NCI-H69 (cell line): ENCODE measurements at regions not wholly inside any gene's neighbourhood (a gene's known extent, or its start where the extent isn't known, plus 50 kb on each side); places are given as distances from the start of the nearest gene placed in this dataset.

Source experiments
- DNase-seq: peaks from one replicate; lab custom pipeline; 2025; lab: John Stamatoyannopoulos, UW

DNA sequence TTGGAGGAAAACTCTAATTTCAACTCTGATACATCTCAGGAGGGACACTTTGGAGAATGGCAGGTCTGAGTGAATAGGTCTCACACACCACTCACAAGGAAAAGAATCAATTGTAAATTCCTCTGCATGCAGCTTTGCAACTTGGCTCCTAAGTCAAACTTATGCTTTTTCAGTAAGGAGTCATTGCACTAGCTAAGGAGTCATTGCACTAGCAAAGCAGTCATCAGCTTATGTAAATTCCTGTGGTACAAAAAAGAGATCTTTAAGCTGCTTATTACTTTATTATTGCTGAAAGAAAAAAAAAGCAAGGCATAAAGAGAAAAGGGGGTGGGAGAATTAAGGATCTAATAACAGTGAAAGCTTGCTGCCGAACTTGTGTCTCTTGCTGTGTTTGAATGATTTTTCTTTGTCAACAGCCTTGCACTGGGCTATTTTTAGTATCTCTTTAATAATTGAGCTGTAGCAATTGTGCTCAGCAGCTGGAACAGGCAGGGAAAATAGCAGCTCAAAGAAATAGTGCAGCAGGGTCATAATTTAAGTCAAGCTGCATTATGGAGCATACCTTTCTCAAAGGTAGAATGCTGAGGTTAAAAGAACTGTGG, 154.3 kb upstream of the ARPP21 start:
- no peak for DNase-seq

DNA sequence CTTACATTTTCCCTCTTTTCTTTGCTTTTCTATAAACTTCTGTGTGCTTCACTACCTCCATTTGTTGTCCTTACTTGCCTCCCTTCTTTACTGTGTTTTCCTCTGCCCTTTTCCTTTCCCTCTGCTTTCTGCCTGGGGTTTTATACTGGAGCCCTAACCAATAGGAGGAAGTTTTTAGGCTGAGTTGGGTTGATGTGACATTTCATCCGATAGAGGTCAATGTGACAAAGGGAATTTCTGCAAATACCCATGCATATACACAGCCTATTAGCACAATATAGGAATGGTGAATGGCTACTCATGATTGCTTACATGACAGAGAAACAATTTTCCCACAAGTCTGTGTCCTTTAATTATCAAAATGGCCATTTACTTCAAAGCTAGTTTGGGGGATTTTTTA, 153.0 kb upstream of the ARPP21 start:
- DNase-seq: no peak

DNA sequence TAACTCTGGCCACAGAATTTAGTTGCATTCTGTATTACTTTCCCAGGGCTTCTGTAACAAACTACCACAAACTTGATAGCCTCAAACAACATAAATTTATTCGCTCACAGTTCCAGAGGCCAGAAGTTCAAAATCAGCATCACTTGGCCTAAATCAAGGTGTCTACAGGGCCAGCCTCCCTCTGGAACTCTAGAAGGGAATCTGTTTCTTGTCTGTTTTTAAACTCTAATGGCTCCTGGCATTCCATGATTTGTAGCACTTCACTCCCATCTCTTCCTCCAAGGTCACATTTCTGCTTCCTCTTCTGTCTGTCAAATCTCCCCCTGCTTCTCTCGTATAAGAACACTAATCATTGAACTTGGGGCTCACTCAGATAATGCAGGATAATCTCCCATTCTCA, 151.9 kb upstream of the ARPP21 start:
- DNase-seq: no peak

DNA sequence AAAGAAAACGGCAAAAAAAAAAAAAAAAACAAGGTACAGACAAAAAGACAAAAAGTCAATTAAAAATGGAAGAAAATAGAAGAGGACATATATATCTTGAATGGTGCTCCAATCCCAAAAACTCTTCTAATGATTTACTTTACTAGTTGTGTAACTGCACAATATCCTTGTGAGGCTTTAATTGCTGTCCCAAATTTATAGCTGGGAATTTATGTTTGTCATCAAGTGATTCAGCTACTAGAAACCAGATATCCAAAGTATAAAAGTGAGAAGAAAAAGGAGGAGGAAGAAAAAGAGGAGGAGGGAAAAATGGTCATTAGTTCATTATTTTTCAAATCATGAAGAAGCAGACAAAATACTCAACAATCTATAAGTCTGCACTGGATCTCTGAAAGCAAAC, 150.8 kb upstream of the ARPP21 start:
- DNase-seq: no peak

DNA sequence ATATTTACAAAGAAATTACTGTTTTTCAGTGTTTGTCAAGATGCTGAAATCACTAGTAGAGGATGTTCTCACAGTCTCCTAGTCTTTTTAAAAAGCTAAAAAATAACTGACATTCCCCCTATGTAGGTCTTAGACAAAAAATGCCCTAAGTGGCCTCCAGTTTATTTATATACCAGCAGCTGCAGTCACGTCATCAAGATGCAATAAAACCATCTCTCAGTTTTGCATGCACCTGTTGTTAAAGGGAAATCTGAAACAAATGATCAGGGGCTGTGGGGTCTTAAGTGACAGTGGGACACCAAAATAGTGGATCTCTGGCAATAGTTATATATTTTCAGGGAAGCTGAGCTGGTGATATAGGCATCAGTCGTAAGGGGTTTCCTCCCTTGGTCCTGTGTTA, 146.5 kb upstream of the ARPP21 start:
- no peak for DNase-seq

DNA sequence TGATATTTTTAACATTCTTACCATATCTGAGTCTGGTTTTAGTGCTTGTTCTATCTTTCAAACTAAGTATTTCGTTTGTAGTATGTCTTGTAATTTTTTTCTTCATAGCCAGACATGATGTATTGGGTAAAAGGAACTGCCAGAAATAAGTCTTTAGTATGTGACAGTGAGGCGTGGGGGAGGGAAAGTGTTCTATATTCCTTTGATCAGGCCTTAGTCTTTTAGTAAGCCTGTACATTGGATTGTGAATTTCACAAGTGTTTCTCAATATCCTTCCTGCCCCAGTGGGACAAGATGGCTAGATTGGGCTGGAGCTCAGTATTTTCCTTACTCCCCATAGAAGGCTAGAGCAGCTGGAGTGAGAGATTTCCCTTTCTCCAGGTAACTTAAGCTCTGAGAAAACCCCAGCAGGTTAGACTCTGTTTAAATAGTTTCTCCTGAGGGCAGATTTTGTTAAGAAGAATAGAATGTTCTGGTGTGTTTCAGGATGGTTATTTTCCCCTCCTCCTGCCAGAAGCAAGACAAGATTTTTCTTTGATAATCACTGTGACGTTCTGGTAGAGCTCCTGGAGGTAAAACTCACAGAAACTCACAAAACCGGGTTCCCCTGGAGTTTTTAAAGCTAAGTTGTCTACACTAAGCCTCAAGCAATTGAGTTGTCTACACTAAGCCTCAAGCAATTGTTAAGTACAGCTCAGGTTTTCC, 140.7 kb upstream of the ARPP21 start:
- DNase-seq: no peak

DNA sequence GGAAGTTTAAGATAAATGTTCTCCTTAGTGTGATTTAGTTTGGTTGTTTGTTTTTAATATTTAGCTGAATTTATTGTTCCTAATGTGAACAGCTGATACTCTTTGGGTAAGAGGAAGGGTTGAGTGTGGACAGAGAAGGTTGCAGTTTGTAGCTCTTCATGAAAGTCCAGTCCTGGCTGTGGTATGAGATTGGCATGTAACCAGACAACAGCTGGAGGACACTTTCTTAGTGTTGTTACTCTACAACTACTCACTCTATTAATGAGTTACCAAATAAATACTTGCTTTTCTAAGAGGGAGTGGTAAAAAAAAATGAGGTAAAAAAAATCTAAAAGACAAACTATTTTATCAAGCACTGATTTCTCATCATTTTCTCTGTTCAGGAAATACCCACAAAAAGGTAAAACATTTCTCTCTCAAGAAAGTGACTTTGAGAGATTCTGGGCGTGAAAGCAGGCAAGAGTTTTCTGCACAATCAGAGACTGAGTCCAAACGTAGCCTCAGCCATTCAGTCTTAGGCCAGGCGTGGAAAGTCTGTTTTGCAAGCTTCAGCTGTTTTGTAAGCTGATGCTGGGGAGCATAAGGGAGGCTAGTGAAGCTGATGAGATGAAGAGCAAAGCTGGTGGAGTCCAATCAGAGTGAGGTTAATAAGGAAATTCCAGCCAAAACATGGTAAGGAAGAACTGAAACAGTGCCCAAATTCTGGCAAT, 138.5 kb upstream of the ARPP21 start:
- DNase-seq: no peak

DNA sequence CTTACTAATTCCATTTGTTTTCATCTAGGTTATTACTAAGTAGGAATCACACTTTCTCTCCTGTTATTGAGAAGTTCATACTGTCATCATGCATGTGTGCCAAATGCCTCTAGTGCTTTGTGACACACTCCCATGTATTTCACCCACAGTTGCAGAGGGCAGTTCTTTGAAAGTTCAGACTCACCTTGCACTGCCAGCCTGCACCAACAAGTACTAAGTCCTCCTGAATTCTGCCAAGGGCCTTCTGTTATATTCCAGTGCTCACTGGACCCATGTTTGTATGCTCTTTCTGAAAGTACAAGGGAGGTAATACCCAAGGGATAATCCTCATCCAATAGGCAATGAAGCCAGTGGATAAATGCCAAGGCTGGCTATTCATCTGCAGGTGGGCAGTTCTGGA, 136.6 kb upstream of the ARPP21 start:
- no peak for DNase-seq

DNA sequence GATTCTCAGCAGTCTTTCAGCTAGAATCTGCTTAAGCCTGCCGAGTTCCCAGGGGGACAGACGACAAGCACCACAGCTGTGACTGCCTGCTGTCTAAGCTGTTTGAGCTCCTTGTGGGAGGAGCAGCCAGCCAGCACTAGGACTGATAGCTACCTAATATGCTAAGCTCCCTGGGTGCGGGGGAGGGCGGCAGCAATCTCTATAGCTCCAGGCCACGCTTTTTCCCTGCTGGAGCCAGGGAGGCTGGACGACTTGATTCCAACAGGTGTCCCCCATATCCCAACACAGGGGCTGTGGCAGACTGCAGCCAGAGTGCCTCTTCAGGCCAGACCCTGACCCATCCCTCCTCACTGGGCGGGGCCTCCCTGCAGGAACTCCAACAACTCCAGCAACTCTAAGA, 134.1 kb upstream of the ARPP21 start:
- DNase-seq: no peak

DNA sequence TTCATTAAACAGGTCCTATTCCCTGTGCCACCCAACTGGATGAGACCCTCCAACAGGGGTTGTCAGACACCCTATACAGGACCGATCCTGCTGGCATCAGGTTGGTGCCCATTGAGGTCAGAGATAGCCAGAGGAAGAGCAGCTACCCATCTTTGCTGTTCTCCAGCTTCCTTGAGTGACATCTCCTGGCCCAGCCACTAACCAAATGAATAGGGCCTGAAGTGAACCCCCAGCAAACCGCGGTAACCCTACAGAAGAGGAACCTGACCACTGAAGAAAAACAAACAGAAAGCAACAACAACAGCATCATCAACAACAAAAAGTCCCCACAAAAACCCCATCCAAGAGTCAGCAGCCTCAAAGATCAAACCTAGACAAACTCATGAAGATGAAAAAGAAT, 133.6 kb upstream of the ARPP21 start:
- DNase-seq: no peak

DNA sequence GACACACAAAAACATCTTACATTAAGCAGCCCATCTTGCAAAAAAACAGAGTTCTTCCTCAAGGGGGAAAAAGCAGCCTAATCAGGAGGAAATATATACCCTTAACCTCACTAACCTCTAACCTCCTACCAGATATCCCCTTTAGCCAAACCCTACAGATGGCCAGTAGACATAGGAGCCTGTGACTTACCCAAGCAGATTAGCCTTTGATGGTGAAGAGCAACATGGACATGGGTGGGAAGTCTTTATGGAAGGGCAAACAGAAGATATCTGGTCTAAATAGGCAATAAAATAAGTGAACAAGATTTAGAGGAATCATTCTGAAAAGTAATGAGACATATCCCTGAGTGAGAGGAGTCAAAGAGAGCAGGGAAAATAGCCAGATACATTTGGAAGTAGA, 119.4 kb upstream of the ARPP21 start:
- no peak for DNase-seq

DNA sequence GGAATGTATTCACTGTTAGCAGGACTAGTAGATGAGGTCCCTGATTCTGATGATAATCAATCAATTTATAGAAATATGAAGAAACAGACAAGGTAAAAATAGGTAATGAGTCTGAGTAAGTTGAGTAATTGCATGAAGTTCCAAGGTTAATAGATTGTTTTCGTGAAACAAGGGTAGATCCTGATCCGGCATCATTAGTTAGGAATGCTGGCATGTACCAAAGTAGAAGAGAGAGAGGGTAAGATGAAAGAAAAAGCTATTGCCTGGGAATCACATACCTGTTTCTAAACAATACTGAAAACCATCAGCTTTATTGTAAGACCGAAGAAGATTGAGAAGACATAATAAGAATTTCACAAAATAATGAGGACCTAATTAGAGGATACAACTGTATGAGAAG, 118.1 kb upstream of the ARPP21 start:
- no peak for DNase-seq

DNA sequence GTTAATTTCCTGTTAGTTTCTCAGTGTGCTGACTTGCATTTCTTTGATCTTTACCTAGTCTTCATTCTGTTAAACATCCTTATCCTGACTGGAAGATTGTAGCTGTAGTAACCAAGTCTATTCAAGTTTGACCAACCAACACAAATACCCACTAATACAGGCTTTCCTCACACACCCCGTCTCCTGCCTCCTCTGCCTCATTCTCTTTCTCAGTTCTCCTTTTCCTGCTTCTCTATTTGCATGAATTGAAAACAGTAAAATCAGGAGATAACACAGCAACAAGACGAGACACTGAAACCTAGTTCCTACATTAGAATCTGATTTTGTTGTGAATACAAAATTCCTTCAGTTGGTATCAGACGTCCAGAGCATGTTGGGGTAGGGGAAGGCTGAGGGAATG, 116.9 kb upstream of the ARPP21 start:
- DNase-seq: no peak

DNA sequence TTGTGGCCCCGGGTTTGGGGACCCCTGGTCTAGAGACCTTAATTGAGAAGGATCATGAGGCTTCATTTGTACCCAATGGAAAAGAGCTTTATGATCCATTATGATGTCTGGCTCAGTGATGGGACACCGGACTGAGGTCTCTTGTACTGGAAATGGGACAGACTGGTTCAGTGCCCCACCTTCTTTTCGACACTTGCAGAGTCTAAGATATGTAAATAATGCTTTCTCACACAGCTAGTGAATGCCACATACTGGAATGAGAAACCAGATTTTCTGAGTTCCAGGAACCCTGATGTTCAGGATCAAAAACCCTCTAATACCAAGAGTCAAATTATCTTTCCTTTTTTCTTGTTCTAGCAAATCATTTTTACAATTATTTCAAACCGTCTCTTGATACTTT, 116.3 kb upstream of the ARPP21 start:
- DNase-seq: no peak

DNA sequence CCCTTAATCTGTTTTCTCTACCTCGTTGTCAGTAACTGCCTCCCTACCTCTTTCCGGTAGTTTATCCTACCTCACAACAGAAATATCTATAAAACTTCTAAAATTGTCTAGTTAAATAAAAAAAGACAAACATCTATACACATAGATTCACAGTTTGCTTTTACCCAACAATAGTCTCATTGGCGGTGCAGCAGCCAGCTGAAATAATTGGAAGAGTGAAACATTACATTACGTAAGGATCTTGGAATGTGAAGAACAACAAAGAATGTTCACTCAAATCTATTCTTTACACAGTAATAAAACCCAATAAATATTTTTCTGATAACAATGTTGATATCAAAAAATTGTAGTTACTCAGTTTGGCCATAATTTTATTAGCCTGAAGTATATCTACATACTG, 115.5 kb upstream of the ARPP21 start:
- DNase-seq: no peak

DNA sequence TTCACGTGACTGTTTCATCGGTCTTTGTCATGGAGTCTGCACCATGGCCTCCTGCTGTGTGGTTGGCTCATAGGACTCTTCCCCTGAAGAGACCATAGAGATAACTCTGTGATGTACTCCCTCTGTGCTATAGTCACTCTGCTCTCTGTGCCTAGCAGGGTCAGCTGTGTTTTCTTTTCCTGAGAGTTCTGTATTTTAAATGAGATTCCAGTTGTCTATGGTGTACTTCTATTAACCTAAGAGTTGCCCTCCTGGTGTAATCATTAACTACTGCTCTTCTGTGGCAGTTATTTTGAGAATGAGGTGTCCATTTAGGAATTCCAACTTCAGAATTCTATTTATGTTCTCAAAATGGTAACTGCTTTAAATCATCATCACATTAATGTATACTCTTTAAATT, 114.5 kb upstream of the ARPP21 start:
- no peak for DNase-seq

DNA sequence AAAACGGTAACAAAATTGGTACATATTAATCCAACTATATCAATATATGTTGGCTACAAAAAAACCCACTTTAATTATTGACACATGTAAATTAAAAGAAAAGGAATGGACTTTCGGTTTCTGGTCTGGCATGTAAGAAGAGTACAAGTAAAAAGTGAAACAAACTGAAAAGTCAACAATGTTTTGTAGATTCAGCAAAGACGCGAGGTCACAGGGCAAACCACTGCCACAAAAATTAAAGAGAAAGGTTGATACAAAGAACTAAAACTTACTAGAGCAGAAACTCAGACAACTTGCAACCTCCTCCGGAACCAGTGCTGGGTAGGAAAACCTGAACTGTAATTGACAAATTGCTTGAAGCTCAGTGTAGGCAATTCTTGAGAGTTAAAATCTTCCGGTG, 110.6 kb upstream of the ARPP21 start:
- DNase-seq: no peak

DNA sequence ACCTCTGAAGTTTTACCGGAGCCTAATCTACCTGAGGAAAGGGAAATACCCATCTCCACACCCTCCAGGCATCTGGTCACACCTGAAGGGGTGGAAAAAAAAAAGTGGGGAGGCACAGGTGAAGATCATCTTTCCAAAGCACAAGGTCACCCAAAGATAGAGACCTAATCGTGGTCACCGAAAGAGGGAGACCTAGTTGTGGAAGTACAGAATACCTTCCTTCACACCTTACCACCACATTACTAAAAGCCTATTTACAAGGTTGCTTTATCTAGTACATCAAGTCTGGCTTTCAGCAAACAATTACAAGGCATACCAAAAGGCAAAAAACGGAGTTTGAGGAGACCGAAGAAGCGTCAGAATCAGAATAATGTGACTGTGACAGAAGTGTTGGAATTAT, 110.0 kb upstream of the ARPP21 start:
- DNase-seq: no peak

DNA sequence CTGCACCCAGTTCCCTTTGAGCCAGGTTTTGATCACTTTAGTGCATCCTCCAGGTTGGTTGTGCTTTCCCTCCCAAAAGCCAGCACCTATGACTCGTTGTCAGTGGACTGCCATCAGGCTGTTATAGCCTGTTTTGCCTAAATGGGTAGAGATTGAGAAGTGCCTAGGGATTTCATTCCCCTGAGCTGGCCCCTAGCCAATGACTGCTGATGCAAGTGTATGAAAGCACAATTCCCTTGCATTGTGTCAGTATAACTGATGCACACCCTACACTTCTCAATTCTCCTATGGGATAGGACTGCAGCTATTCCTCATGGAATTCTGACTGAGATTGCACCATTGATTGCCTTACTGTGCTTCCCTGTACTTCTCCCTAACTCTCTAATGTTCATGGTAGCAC, 102.1 kb upstream of the ARPP21 start:
- DNase-seq: no peak

DNA sequence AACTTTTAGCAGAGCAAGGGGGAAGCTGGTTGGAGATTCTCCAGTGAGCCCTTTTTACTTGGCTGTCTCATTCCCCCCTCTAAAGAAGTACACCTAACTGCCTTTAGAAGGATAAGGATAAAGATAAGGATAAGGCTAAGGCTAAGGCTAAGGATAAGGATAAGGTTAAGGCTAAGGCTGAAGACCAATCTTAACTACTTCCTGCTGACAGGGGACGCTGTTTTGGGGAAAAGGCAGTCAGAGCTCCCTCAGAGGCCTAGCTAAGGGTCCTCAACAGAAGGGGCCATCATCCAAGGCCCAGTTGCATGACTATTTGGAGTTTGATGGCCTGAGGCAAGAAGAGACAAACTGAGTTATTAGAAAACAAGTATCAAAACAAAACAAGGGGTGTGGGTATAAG, 94.3 kb upstream of the ARPP21 start:
- no peak for DNase-seq

DNA sequence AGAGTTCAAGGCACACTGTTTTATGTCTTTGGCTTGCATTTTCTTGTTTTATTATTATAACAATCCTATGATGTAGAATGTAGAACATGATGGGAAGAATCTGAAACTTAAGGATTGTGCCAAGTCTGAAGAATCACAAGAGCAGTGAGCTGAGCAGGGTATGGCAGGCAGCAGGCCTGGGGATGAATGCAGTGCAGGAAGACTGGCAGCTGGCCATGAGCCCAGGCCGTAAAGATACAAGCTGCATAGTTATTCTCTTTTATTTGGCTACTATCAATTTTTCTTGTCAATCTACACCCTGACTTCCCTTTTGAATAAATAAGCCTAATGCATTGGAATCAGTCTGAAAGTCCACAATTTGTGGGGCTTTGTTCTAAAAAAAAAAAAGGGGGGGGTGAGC, 89.6 kb upstream of the ARPP21 start:
- no peak for DNase-seq

DNA sequence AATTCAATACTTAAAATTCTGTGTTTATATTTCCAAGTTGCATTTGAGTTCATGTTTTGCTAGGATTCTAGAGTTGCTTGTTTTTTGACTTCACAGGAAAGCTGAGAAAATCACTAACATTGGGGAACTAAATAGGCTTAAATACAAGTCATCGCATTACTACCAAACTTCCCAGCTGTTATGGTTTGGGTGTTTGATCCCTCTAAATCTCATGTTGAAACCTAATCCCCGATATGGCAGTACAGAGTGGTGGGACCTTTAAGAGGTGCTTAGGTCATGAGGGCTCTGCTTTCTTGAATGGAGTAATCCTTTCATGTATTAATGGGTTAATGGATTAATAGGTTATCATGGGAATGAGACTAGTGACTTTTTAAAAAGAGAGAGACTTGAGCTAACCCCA, 77.2 kb upstream of the ARPP21 start:
- no peak for DNase-seq

DNA sequence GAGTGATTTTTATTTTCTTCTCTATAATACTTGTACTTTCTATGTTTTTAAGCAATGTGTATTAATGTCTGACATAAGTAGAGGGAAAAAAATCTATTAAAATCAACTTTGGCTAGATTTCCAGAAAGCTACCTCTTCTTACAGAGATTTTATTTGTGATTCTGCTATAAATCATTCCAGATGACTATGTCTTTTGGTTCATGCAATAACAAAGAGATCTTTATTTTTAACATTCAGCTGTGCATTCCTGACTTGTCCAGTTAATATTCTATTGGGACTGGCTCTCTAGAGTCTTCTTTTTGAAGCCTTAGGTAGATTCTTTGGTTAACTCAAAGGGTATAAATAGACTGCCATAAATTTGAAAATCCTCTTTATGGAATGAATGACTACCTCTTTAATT, 74.3 kb upstream of the ARPP21 start:
- DNase-seq: no peak
